ENCODE measurements at regions not wholly inside any gene's neighbourhood (a gene's known extent, or its start where the extent isn't known, plus 50 kb on each side); places are given as distances from the start of the nearest gene placed in this dataset.

DNA sequence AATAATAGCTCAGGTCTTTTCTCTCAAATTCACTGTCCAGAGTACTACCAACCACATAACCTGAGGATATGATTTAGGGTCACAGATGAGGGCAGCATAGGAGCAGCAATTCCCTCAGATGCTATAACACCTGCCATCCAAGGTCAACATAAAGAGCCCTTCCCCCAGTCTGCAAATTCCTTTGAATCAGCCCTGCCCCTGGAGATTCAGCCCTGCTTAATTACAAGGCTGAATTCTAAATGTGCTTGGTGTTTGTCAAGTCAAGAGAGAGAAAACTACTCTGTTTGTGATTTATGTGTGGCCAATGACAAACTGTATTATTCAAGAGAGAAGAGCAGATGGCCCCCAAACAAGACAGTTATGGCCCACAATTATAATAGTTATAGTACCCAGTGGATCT lies 195.7 kb upstream of the ADGRL2 start:
- no peak overlapping the region for H3K4me3 ChIP-seq
- TF ChIP-seq, protein P1, sequence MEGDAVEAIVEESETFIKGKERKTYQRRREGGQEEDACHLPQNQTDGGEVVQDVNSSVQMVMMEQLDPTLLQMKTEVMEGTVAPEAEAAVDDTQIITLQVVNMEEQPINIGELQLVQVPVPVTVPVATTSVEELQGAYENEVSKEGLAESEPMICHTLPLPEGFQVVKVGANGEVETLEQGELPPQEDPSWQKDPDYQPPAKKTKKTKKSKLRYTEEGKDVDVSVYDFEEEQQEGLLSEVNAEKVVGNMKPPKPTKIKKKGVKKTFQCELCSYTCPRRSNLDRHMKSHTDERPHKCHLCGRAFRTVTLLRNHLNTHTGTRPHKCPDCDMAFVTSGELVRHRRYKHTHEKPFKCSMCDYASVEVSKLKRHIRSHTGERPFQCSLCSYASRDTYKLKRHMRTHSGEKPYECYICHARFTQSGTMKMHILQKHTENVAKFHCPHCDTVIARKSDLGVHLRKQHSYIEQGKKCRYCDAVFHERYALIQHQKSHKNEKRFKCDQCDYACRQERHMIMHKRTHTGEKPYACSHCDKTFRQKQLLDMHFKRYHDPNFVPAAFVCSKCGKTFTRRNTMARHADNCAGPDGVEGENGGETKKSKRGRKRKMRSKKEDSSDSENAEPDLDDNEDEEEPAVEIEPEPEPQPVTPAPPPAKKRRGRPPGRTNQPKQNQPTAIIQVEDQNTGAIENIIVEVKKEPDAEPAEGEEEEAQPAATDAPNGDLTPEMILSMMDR (IDR thresholded peaks at IDR 0.05): no peak
- no peaks in the 10 kb centered on the region for H3K9me3 ChIP-seq
- DNase-seq (ENCODE audit: low spot score in 2 of 2): no peak
- intact Hi-C loops (cut with DNase I; ENCODE audit: low total_unique reads): loop anchor here (10.0 kb wide), 1 partner anchor 260 kb away; no protein-coding TSS in a partner anchor
- no peaks in the 10 kb centered on the region for H3K4me1 ChIP-seq
- no peak overlapping the region for H3K27ac ChIP-seq
- no peaks in the 10 kb centered on the region for H3K27me3 ChIP-seq
- no peaks in the 10 kb centered on the region for H3K36me3 ChIP-seq

DNA sequence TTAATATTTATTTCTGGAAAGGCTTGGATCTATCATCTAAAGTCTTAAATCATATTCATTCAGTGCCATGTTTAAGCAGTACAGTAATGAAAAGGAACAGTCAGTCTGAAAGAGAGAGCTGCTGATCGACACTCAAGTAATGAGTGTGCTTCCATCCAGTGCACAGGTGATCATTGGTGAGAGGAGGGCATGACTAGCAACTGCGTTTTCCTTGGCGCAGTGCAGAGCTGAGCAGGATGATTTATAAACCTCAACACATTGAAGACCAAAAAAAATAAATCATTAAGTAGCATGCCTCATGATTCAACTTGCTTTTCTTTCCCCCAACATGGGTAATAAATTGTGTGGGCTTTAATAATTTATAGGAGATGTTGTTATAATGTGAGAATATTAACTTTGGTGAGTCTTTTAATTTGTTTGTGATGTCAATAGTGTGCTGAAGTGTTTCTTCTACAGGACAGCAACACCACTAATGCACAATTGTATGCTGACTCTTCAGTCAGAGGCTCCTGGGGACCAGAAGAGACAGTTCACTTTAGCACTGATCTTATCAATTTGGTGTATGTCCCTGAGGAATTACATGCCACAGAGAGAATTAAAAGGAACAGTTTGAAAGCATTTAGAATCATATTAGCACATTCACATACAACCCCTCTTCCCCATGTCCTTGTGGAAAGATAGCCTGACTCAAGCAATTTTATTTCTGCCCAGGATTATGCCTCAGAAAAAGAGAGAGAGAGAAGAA lies 199.7 kb upstream of the ADGRL2 start:
- H3K27ac ChIP-seq: no peak overlapping the region
- no peak overlapping the region for H3K4me3 ChIP-seq
- no peak for DNase-seq (ENCODE audit: low spot score in 2 of 2)
- intact Hi-C loops (cut with DNase I; ENCODE audit: low total_unique reads): loop anchor here (10.0 kb wide), 1 partner anchor 256 kb away; no protein-coding TSS in a partner anchor
- TF ChIP-seq, protein P1 (IDR thresholded peaks at IDR 0.05): no peak
- TF ChIP-seq POLR2A (IDR thresholded peaks at IDR 0.05): no peak
- no peak for TF ChIP-seq POLR2AphosphoS5 (IDR thresholded peaks at IDR 0.05)
- H3K4me1 ChIP-seq: no peaks in the 10 kb centered on the region
- H3K9me3 ChIP-seq: no peaks in the 10 kb centered on the region
- H3K36me3 ChIP-seq: no peaks in the 10 kb centered on the region
- H3K27me3 ChIP-seq: no peaks in the 10 kb centered on the region

- H3K4me1 ChIP-seq: no peaks in the 10 kb centered on the region
- H3K27me3 ChIP-seq: no peaks in the 10 kb centered on the region
- H3K36me3 ChIP-seq: no peaks in the 10 kb centered on the region
- DNase-seq (ENCODE audit: low spot score in 2 of 2): no peak
- H3K27ac ChIP-seq: no peak overlapping the region
- intact Hi-C loops (cut with DNase I; ENCODE audit: low total_unique reads): loop anchor here (10.0 kb wide), 1 partner anchor 256 kb away; no protein-coding TSS in a partner anchor
- H3K9me3 ChIP-seq: no peaks in the 10 kb centered on the region
- no peak for TF ChIP-seq POLR2AphosphoS5 (IDR thresholded peaks at IDR 0.05)
- TF ChIP-seq POLR2A (IDR thresholded peaks at IDR 0.05): no peak
- TF ChIP-seq, protein P1 (IDR thresholded peaks at IDR 0.05): no peak
- H3K4me3 ChIP-seq: no peak overlapping the region
Measured at GRCh38 chr1:81600363-81600762, 200.4 kb upstream of the ADGRL2 start.

GRCh38 chr1:81598623-81599022 lies 202.1 kb upstream of the ADGRL2 start:
- Histone ChIP-seq H3K9me3 (no peaks in the 10 kb centered on the region), H3K27me3 (no peaks in the 10 kb centered on the region), H3K4me3 (no peak overlapping the region), H3K27ac (no peak overlapping the region), H3K4me1 (no peaks in the 10 kb centered on the region), H3K36me3 (no peaks in the 10 kb centered on the region)
- intact Hi-C loops (cut with DNase I; ENCODE audit: low total_unique reads): no loop called here
- TF ChIP-seq POLR2A (IDR thresholded peaks at IDR 0.05): no peak
- TF ChIP-seq, protein P1 (IDR thresholded peaks at IDR 0.05): no peak
- no peak for TF ChIP-seq POLR2AphosphoS5 (IDR thresholded peaks at IDR 0.05)
- DNase-seq (ENCODE audit: low spot score in 2 of 2): no peak

GRCh38 chr1:81597720-81598426 lies 202.9 kb upstream of the ADGRL2 start:
- H3K4me1 ChIP-seq: no peaks in the 10 kb centered on the region

More at GRCh38 chr1:81597720-81598426, 202.9 kb upstream of the ADGRL2 start:
- Histone ChIP-seq H3K4me3 (no peak overlapping the region), H3K9me3 (no peaks in the 10 kb centered on the region), H3K27me3 (no peaks in the 10 kb centered on the region), H3K27ac (no peak overlapping the region), H3K36me3 (no peaks in the 10 kb centered on the region)
- intact Hi-C loops (cut with DNase I; ENCODE audit: low total_unique reads): no loop called here
- DNase-seq (ENCODE audit: low spot score in 2 of 2): no peak
- TF ChIP-seq POLR2AphosphoS5 (IDR thresholded peaks at IDR 0.05) (no peak), POLR2A (IDR thresholded peaks at IDR 0.05) (no peak)
- TF ChIP-seq, protein P1 (IDR thresholded peaks at IDR 0.05): no peak

All from breast epithelium (tissue), 4 donors.